Panc1 (cell line): ENCODE measurements at regions not wholly inside any gene's neighbourhood (a gene's known extent, or its start where the extent isn't known, plus 50 kb on each side); places are given as distances from the start of the nearest gene placed in this dataset.
"Not testable (repeated sequence)": the region's sequence is repeated elsewhere in the genome, so short reads cannot be mapped to it uniquely, and the experiment has no call there.

ENCODE experiments used
- ATAC-seq: fragments of 200-7000 bp; cut with Tn5 transposase; 2 replicates; pipeline ENCODE4 v1.9.1; 2020; ENCODE audit warnings: mild to moderate bottlenecking, moderate library complexity
- BruUV-seq: library from RNA; stranded (reverse); fragments of 400-500 nt; replicated peaks from 2 replicates; lab custom pipeline; 2021; lab: Mats Ljungman, UMichigan
- CTCF ChIA-PET: fragments of 300-600 bp; sonication (Branson Sonifier 250); formaldehyde crosslinking; loops from one replicate; lab custom pipeline; 2022; ENCODE audit warnings: antibody characterized with exemption; lab: Charles Lee
- POLR2A ChIA-PET: fragments of 300-600 bp; sonication (Branson Sonifier 250); formaldehyde crosslinking; loops from one replicate; lab custom pipeline; 2022; ENCODE audit warnings: antibody characterized with exemption; lab: Charles Lee
- DNase-seq: peaks from one replicate; pipeline ENCODE4 v3.0.0-alpha.2; 2010; ENCODE audit warnings: low read depth, low spot score
- H3K27ac ChIP-seq: 2 replicates; pipeline ENCODE4 v1.5.1; 2011; ENCODE audit warnings: mild to moderate bottlenecking, low read length, inconsistent platforms
- H3K27me3 ChIP-seq: fragments of 200-500 bp; sonication (Bioruptor generic); 2 replicates; pipeline ENCODE4 v1.6.0; 2014; ENCODE audit warnings: low read length, inconsistent platforms; ENCODE audit not compliant: control insufficient read depth, insufficient read depth
- H3K36me3 ChIP-seq: fragments of 200-500 bp; sonication (Bioruptor generic); 2 replicates; pipeline ENCODE4 v1.5.1; 2014; ENCODE audit warnings: inconsistent platforms, mild to moderate bottlenecking, low read length, moderate library complexity; ENCODE audit not compliant: control insufficient read depth, insufficient read depth
- H3K4me1 ChIP-seq: 2 replicates; pipeline ENCODE4 v1.5.1; 2011; ENCODE audit warnings: inconsistent platforms, mild to moderate bottlenecking, low read length, moderate library complexity; ENCODE audit not compliant: control insufficient read depth, insufficient read depth
- H3K4me3 ChIP-seq, 2 experiments: 2 replicates each; pipeline ENCODE4 v1.5.1; 2011 to 2012; ENCODE audit warnings: low read depth in 2 of 2, low read length in 2 of 2, mild to moderate bottlenecking in 2 of 2, inconsistent platforms in 1 of 2, moderate library complexity in 1 of 2
- H3K9me3 ChIP-seq: fragments of 200-500 bp; sonication (Bioruptor generic); 2 replicates; pipeline ENCODE4 v1.5.1; 2014; ENCODE audit warnings: low read depth, mild to moderate bottlenecking, inconsistent platforms, low read length, moderate library complexity; ENCODE audit not compliant: control insufficient read depth, insufficient read depth
- POLR2AphosphoS5 ChIP-seq: IDR thresholded peaks from 2 replicates; pipeline ENCODE4 v1.6.1; 2012; ENCODE audit warnings: mild to moderate bottlenecking, low read depth, low read length, moderate library complexity
- SIN3A ChIP-seq: IDR thresholded peaks from 2 replicates; pipeline ENCODE4 v1.6.1; 2012; ENCODE audit warnings: low read depth, mild to moderate bottlenecking, low read length, moderate library complexity, borderline replicate concordance; ENCODE audit not compliant: insufficient read depth
- TCF7L2 ChIP-seq: IDR thresholded peaks from 2 replicates; pipeline ENCODE4 v1.6.1; 2011; ENCODE audit warnings: mild to moderate bottlenecking, low read depth, low read length, inconsistent platforms
- in situ Hi-C: cut with HindIII; loops from 2 replicates; pipeline ENCODE4 v1.10.0; 2016; ENCODE audit warnings: low sequenced_read_pairs, low pct_unique_long_range_greater_than_20kb
- intact Hi-C: fragments of 100-400 bp; cut with micrococcal nuclease; formaldehyde crosslinking; loops from one replicate; pipeline ENCODE4 v1.10.0; 2022; ENCODE audit not compliant: unreplicated experiment
- TF ChIP-seq, protein P1 (sequence below), 2 experiments: IDR thresholded peaks; 2 replicates each; pipeline ENCODE4 v1.6.1; 2011 to 2012; ENCODE audit warnings: low read depth in 2 of 2, control low read depth in 1 of 2, low read length in 1 of 2, mild to moderate bottlenecking in 1 of 2, moderate library complexity in 1 of 2; ENCODE audit not compliant: insufficient read depth in 1 of 2
- TF ChIP-seq, protein P2 (sequence below): fragments of 450-650 bp; IDR thresholded peaks from 2 replicates; pipeline ENCODE4 v1.5.1; 2017; ENCODE audit warnings: mild to moderate bottlenecking

DNA sequence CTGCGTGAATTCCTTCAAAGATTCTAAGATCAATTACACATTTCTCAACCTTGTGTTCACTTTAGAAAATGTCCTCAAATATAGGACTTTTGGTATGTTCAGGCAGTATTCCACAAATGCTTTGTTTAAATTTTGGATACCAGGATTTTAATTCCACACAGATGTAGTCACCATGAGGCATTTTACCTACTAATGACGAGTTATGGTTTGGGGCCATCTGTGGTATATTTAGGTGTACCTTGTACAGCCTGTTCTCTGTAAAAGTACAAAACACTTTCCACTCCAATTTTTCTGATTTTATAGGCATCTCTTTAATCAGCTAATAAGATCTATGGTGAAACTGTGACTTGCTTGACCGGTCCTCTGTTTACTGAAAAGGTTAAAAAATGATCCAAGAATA is 275.7 kb upstream of the PRICKLE1 start:
- in situ Hi-C loops (no loop called here), intact Hi-C loops (no loop called here)
- Histone ChIP-seq H3K4me3 (no peak overlapping the region), H3K4me1 (no peaks in the 10 kb centered on the region), H3K36me3 (no peaks in the 10 kb centered on the region), H3K9me3 (no peaks in the 10 kb centered on the region), H3K27ac (no peak overlapping the region), H3K27me3 (no peaks in the 10 kb centered on the region)
- ATAC-seq, result no peak
- ChIA-PET POLR2A (no interaction called here), CTCF (no interaction called here)
- no peak for DNase-seq
- TF ChIP-seq, protein P1, sequence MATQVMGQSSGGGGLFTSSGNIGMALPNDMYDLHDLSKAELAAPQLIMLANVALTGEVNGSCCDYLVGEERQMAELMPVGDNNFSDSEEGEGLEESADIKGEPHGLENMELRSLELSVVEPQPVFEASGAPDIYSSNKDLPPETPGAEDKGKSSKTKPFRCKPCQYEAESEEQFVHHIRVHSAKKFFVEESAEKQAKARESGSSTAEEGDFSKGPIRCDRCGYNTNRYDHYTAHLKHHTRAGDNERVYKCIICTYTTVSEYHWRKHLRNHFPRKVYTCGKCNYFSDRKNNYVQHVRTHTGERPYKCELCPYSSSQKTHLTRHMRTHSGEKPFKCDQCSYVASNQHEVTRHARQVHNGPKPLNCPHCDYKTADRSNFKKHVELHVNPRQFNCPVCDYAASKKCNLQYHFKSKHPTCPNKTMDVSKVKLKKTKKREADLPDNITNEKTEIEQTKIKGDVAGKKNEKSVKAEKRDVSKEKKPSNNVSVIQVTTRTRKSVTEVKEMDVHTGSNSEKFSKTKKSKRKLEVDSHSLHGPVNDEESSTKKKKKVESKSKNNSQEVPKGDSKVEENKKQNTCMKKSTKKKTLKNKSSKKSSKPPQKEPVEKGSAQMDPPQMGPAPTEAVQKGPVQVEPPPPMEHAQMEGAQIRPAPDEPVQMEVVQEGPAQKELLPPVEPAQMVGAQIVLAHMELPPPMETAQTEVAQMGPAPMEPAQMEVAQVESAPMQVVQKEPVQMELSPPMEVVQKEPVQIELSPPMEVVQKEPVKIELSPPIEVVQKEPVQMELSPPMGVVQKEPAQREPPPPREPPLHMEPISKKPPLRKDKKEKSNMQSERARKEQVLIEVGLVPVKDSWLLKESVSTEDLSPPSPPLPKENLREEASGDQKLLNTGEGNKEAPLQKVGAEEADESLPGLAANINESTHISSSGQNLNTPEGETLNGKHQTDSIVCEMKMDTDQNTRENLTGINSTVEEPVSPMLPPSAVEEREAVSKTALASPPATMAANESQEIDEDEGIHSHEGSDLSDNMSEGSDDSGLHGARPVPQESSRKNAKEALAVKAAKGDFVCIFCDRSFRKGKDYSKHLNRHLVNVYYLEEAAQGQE (IDR thresholded peaks at IDR 0.05; ENCODE audit: insufficient read depth in 1 of 2, low read depth in 2 of 2, low read length in 1 of 2), result no peak
- TF ChIP-seq, protein P2, sequence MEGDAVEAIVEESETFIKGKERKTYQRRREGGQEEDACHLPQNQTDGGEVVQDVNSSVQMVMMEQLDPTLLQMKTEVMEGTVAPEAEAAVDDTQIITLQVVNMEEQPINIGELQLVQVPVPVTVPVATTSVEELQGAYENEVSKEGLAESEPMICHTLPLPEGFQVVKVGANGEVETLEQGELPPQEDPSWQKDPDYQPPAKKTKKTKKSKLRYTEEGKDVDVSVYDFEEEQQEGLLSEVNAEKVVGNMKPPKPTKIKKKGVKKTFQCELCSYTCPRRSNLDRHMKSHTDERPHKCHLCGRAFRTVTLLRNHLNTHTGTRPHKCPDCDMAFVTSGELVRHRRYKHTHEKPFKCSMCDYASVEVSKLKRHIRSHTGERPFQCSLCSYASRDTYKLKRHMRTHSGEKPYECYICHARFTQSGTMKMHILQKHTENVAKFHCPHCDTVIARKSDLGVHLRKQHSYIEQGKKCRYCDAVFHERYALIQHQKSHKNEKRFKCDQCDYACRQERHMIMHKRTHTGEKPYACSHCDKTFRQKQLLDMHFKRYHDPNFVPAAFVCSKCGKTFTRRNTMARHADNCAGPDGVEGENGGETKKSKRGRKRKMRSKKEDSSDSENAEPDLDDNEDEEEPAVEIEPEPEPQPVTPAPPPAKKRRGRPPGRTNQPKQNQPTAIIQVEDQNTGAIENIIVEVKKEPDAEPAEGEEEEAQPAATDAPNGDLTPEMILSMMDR, result no peak
- no peak for TF ChIP-seq TCF7L2
- TF ChIP-seq POLR2AphosphoS5, result no peak
- no peak for TF ChIP-seq SIN3A
- no TSS peak for BruUV-seq

DNA sequence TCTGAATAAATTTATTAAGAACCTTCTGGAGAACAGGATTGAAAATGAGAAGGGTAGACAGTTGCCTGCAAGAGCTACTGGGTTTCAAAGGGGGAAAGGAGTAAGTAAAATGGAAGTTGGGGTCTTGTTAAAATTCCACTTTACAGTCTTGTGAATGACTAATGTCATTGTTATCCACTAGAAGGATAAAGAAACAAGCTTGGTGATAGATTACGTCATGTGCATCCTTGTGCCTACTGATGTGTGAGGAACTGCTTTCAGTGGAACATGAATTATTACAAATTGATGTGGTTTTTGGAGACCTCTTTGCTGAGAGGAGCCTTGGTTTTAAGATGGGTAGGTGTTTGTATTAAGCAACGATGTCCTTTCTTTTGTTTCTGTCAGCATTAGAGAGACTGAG is 272.5 kb upstream of the PRICKLE1 start:
- Histone ChIP-seq H3K4me3 (no peak overlapping the region), H3K4me1 (no peaks in the 10 kb centered on the region), H3K9me3 (no peaks in the 10 kb centered on the region), H3K27ac (no peak overlapping the region), H3K36me3 (no peaks in the 10 kb centered on the region), H3K27me3 (no peaks in the 10 kb centered on the region)
- intact Hi-C loops (no loop called here), in situ Hi-C loops (no loop called here)
- DNase-seq, result no peak
- no peak for TF ChIP-seq SIN3A
- no peak for TF ChIP-seq TCF7L2
- TF ChIP-seq, protein P1 (IDR thresholded peaks at IDR 0.05; ENCODE audit: insufficient read depth in 1 of 2, low read depth in 2 of 2, low read length in 1 of 2), result no peak
- ChIA-PET POLR2A (no interaction called here), CTCF (no interaction called here)
- no peak for ATAC-seq
- BruUV-seq, result no TSS peak

DNA sequence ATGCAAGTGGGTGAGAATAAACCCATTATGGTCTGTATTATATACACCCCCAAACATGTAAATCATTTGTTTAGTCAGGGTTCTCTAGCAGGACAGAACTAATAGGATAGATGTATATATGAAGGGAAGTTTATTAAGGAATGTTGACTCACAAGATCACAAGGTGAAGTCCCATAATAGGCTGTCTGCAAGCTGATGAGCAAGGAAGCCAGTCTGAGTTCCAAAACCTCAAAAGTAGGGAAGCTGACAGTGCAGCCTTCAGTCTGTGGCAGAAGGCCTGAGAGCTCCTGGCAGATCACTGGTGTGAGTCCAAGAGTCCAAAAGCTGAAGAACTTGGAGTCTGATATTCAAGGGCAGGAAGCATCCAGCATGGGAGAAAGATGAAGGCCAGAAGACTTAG is 270.8 kb upstream of the PRICKLE1 start:
- DNase-seq, H3K36me3 ChIP-seq, intact Hi-C loops, H3K9me3 ChIP-seq, POLR2A ChIA-PET, H3K4me3 ChIP-seq, H3K27me3 ChIP-seq, ATAC-seq, CTCF ChIA-PET, H3K27ac ChIP-seq, in situ Hi-C loops, H3K4me1 ChIP-seq, BruUV-seq: not testable (repeated sequence)
